ENCODE measurements at regions not wholly inside any gene's neighbourhood (a gene's known extent, or its start where the extent isn't known, plus 50 kb on each side); places are given as distances from the start of the nearest gene placed in this dataset.

GRCh38 chrX:37926700-37927099 is 79.3 kb upstream of the DYNLT3 start:
- TF ChIP-seq CTCF (IDR thresholded peaks at IDR 0.05), result peak; percentile 78
- H3K4me3 Mint-ChIP-seq, result no peak overlapping the region

GRCh38 chrX:37942170-37942569 is 64.2 kb upstream of the SYTL5 start:
- Mint-ChIP-seq H3K36me3 (ENCODE audit: low read depth) (no peaks in the 10 kb centered on the region), H3K4me3 (no peak overlapping the region), H3K4me1 (ENCODE audit: low read depth) (no peaks in the 10 kb centered on the region), H3K9me3 (no peaks in the 10 kb centered on the region), H3K27me3 (ENCODE audit: insufficient read depth) (peaks cover 6% of the 10 kb centered on the region), H3K27ac (no peak overlapping the region)
- no peak for DNase-seq
- TF ChIP-seq CTCF (IDR thresholded peaks at IDR 0.05), result no peak

More at GRCh38 chrX:37926700-37927099, 79.3 kb upstream of the DYNLT3 start:
- Mint-ChIP-seq H3K36me3 (ENCODE audit: low read depth) (no peaks in the 10 kb centered on the region), H3K9me3 (no peaks in the 10 kb centered on the region), H3K27ac (no peak overlapping the region), H3K27me3 (ENCODE audit: insufficient read depth) (no peaks in the 10 kb centered on the region), H3K4me1 (ENCODE audit: low read depth) (peaks cover 22% of the 10 kb centered on the region)
- DNase-seq, result peak; percentile 32

- H3K4me1 Mint-ChIP-seq (ENCODE audit: low read depth), result no peaks in the 10 kb centered on the region
- no peak overlapping the region for H3K27ac Mint-ChIP-seq
- no peak for TF ChIP-seq CTCF (IDR thresholded peaks at IDR 0.05)
- peaks cover 4% of the 10 kb centered on the region; the same call in 1 of the 2 replicates for H3K27me3 Mint-ChIP-seq (ENCODE audit: insufficient read depth)
- H3K4me3 Mint-ChIP-seq, result no peak overlapping the region
- no peak for DNase-seq
- no peaks in the 10 kb centered on the region for H3K9me3 Mint-ChIP-seq
- H3K36me3 Mint-ChIP-seq (ENCODE audit: low read depth), result no peaks in the 10 kb centered on the region
Measured at GRCh38 chrX:37943554-37944344, 62.6 kb upstream of the SYTL5 start.

GRCh38 chrX:37946197-37946596 is 60.2 kb upstream of the SYTL5 start:
- H3K4me3 Mint-ChIP-seq, result no peak overlapping the region

GRCh38 chrX:37955273-37955672 is 51.1 kb upstream of the SYTL5 start:
- Mint-ChIP-seq H3K4me1 (ENCODE audit: low read depth) (no peaks in the 10 kb centered on the region), H3K4me3 (no peak overlapping the region), H3K27me3 (ENCODE audit: insufficient read depth) (no peaks in the 10 kb centered on the region), H3K9me3 (no peaks in the 10 kb centered on the region), H3K27ac (no peak overlapping the region), H3K36me3 (ENCODE audit: low read depth) (no peaks in the 10 kb centered on the region)
- no peak for TF ChIP-seq CTCF (IDR thresholded peaks at IDR 0.05)
- DNase-seq, result no peak

More at GRCh38 chrX:37946197-37946596, 60.2 kb upstream of the SYTL5 start:
- no peak for DNase-seq
- H3K9me3 Mint-ChIP-seq, result no peaks in the 10 kb centered on the region
- no peaks in the 10 kb centered on the region for H3K4me1 Mint-ChIP-seq (ENCODE audit: low read depth)
- peaks cover 4% of the 10 kb centered on the region; the same call in 1 of the 2 replicates for H3K27me3 Mint-ChIP-seq (ENCODE audit: insufficient read depth)
- H3K27ac Mint-ChIP-seq, result no peak overlapping the region
- no peak for TF ChIP-seq CTCF (IDR thresholded peaks at IDR 0.05)
- no peaks in the 10 kb centered on the region for H3K36me3 Mint-ChIP-seq (ENCODE audit: low read depth)

Data from HFFc6 (cell line).